Common myeloid progenitor, CD34-positive (primary cell): ENCODE measurements at regions not wholly inside any gene's neighbourhood (a gene's known extent, or its start where the extent isn't known, plus 50 kb on each side); places are given as distances from the start of the nearest gene placed in this dataset.

Experiments
- CTCF ChIA-PET: fragments of 350-600 bp; sonication (Branson Sonifier 250); formaldehyde crosslinking; loops from one replicate; lab custom pipeline; 2021; ENCODE audit warnings: antibody characterized with exemption; lab: Charles Lee
- POLR2A ChIA-PET: fragments of 350-600 bp; sonication (Branson Sonifier 250); formaldehyde crosslinking; loops from one replicate; lab custom pipeline; 2021; ENCODE audit warnings: antibody characterized with exemption; lab: Charles Lee
- DNase-seq, 3 donors: peaks; one replicate each; pipeline versions ENCODE4 v3.0.0 to v3.0.0-alpha.2; 2013
- H3K27ac ChIP-seq, 2 experiments: 1 replicate in 1 of 2; 2 replicates in 1 of 2; pipeline ENCODE4 v1.7.0; 2013; ENCODE audit warnings: inconsistent platforms in 2 of 2, low read length in 2 of 2, mild to moderate bottlenecking in 2 of 2, low read depth in 1 of 2, moderate library complexity in 1 of 2; ENCODE audit not compliant: severe bottlenecking in 2 of 2, insufficient read depth in 1 of 2, poor library complexity in 1 of 2
- H3K27me3 ChIP-seq, 5 experiments: replicated peaks in 2 of 5; 1 replicate in 3 of 5; 2 replicates in 2 of 5; pipeline versions ENCODE4 v1.6.1 to v1.7.0; 2013; ENCODE audit warnings: low read length in 4 of 5, mild to moderate bottlenecking in 2 of 5, moderate library complexity in 2 of 5, inconsistent platforms in 1 of 5; ENCODE audit not compliant: insufficient read depth in 5 of 5, control insufficient read depth in 4 of 5
- H3K36me3 ChIP-seq, 4 experiments: 1 replicate in 2 of 4; 2 replicates in 2 of 4; pipeline versions ENCODE4 v1.6.1 to v1.7.0; 2013; ENCODE audit warnings: low read length in 3 of 4, control low read depth in 1 of 4, mild to moderate bottlenecking in 1 of 4; ENCODE audit not compliant: control insufficient read depth in 4 of 4, insufficient read depth in 4 of 4
- H3K4me1 ChIP-seq, 4 experiments: 1 replicate in 3 of 4; 2 replicates in 1 of 4; pipeline versions ENCODE4 v1.6.1 to v1.7.1; 2013; ENCODE audit warnings: low read length in 3 of 4, mild to moderate bottlenecking in 3 of 4, control low read depth in 1 of 4, inconsistent platforms in 1 of 4, moderate library complexity in 1 of 4; ENCODE audit not compliant: control insufficient read depth in 4 of 4, insufficient read depth in 4 of 4; ENCODE audit errors: control extremely low read depth in 1 of 4
- H3K4me3 ChIP-seq, 7 experiments: 1 replicate in 4 of 7; 2 replicates in 3 of 7; pipeline versions ENCODE4 v1.5.1 to v1.7.0; 2013; ENCODE audit warnings: mild to moderate bottlenecking in 7 of 7, low read length in 6 of 7, moderate library complexity in 6 of 7, inconsistent platforms in 2 of 7, low read depth in 2 of 7, control low read depth in 1 of 7; ENCODE audit not compliant: insufficient read depth in 4 of 7, control insufficient read depth in 1 of 7; ENCODE audit errors: extremely low read depth in 1 of 7
- H3K9me3 ChIP-seq, 5 experiments: 1 replicate in 4 of 5; 2 replicates in 1 of 5; pipeline versions ENCODE4 v1.6.1 to v1.7.1; 2013; ENCODE audit warnings: low read length in 4 of 5, mild to moderate bottlenecking in 2 of 5, inconsistent platforms in 1 of 5, low read depth in 1 of 5, moderate library complexity in 1 of 5; ENCODE audit not compliant: control insufficient read depth in 4 of 5, insufficient read depth in 2 of 5; ENCODE audit errors: control extremely low read depth in 1 of 5
- WGBS: methylation state at CpG from one replicate; pipeline ENCODE4 v1.1.5; 2013; ENCODE audit not compliant: insufficient coverage; 5-methylcytosine and 5-hydroxymethylcytosine counted together

- no peaks in the 10 kb centered on the region for H3K27me3 ChIP-seq
- WGBS = 100% methylated on average over 1 of the region's 1 CpG
Measured at GRCh38 chr5:26610577-26610976, 427.8 kb downstream of the CDH9 start.

GRCh38 chr5:26601563-26601962 is 436.8 kb downstream of the CDH9 start:
- Histone ChIP-seq H3K4me1 (no peaks in the 10 kb centered on the region), H3K9me3 (no peaks in the 10 kb centered on the region), H3K4me3 (no peak overlapping the region), H3K27me3 (no peaks in the 10 kb centered on the region), H3K36me3 (no peaks in the 10 kb centered on the region), H3K27ac (no peak overlapping the region)
- no CpG with 5 or more reads among the region's 1 CpG for WGBS
- CTCF ChIA-PET = no interaction called here
- DNase-seq = no peak
- POLR2A ChIA-PET = no interaction called here

More at GRCh38 chr5:26610577-26610976, 427.8 kb downstream of the CDH9 start:
- no peaks in the 10 kb centered on the region for H3K9me3 ChIP-seq
- DNase-seq = no peak
- POLR2A ChIA-PET = no interaction called here
- no peaks in the 10 kb centered on the region for H3K36me3 ChIP-seq
- no peak overlapping the region for H3K27ac ChIP-seq
- CTCF ChIA-PET = no interaction called here
- H3K4me3 ChIP-seq = no peak overlapping the region
- no peaks in the 10 kb centered on the region for H3K4me1 ChIP-seq

- Histone ChIP-seq H3K9me3 (no peaks in the 10 kb centered on the region), H3K27ac (no peak overlapping the region), H3K27me3 (no peaks in the 10 kb centered on the region), H3K4me3 (no peak overlapping the region), H3K4me1 (no peaks in the 10 kb centered on the region), H3K36me3 (no peaks in the 10 kb centered on the region)
- no CpG with 5 or more reads among the region's 1 CpG for WGBS
- ChIA-PET CTCF (no interaction called here), POLR2A (no interaction called here)
- no peak for DNase-seq
Measured at GRCh38 chr5:26582350-26583045, 455.9 kb downstream of the CDH9 start.

GRCh38 chr5:26579712-26580111 is 458.7 kb downstream of the CDH9 start:
- no peaks in the 10 kb centered on the region for H3K27me3 ChIP-seq
- H3K9me3 ChIP-seq = no peaks in the 10 kb centered on the region
- ChIA-PET CTCF (no interaction called here), POLR2A (no interaction called here)
- no peaks in the 10 kb centered on the region for H3K36me3 ChIP-seq
- no peak overlapping the region for H3K27ac ChIP-seq
- DNase-seq = no peak
- no peak overlapping the region for H3K4me3 ChIP-seq
- WGBS = no CpG with 5 or more reads among the region's 2 CpGs
- no peaks in the 10 kb centered on the region for H3K4me1 ChIP-seq

GRCh38 chr5:26578002-26578401 is 460.4 kb downstream of the CDH9 start:
- no peak for DNase-seq
- no peaks in the 10 kb centered on the region for H3K27me3 ChIP-seq
- no peaks in the 10 kb centered on the region for H3K9me3 ChIP-seq
- no peak overlapping the region for H3K4me3 ChIP-seq
- ChIA-PET CTCF (no interaction called here), POLR2A (no interaction called here)
- WGBS = no CpG with 5 or more reads among the region's 2 CpGs
- no peaks in the 10 kb centered on the region for H3K4me1 ChIP-seq
- H3K36me3 ChIP-seq = no peaks in the 10 kb centered on the region
- H3K27ac ChIP-seq = no peak overlapping the region

- Histone ChIP-seq H3K27me3 (no peaks in the 10 kb centered on the region), H3K9me3 (peaks cover 0 to 6% (median 0%) of the 10 kb centered on the region in 5 experiments), H3K4me1 (no peaks in the 10 kb centered on the region), H3K36me3 (no peaks in the 10 kb centered on the region), H3K4me3 (no peak overlapping the region), H3K27ac (no peak overlapping the region)
- ChIA-PET CTCF (no interaction called here), POLR2A (no interaction called here)
- no CpG with 5 or more reads among the region's 1 CpG for WGBS
- DNase-seq = no peak
Measured at GRCh38 chr5:26572480-26572879, 465.9 kb downstream of the CDH9 start.

GRCh38 chr5:26569929-26570258 is 468.5 kb downstream of the CDH9 start:
- POLR2A ChIA-PET = no interaction called here
- H3K27ac ChIP-seq = no peak overlapping the region
- CTCF ChIA-PET = interaction anchor here (1.0 kb wide), 1 partner anchor 9 kb away, joined by 3 read pairs; no protein-coding TSS in a partner anchor
- H3K36me3 ChIP-seq = no peaks in the 10 kb centered on the region
- WGBS = 98% methylated on average over 12 of the region's 14 CpGs
- no peaks in the 10 kb centered on the region for H3K27me3 ChIP-seq
- no peak for DNase-seq
- no peak overlapping the region for H3K4me3 ChIP-seq
- H3K9me3 ChIP-seq = peaks cover 0 to 8% (median 1%) of the 10 kb centered on the region in 5 experiments
- H3K4me1 ChIP-seq = no peaks in the 10 kb centered on the region
